ENCODE measurements at regions not wholly inside any gene's neighbourhood (a gene's known extent, or its start where the extent isn't known, plus 50 kb on each side); places are given as distances from the start of the nearest gene placed in this dataset.

GRCh38 chr2:19812166-19812565, 89.6 kb downstream of the TTC32 start:
- in situ Hi-C loops (cut with MboI; ENCODE audit: low sequenced_read_pairs, unreplicated experiment): no loop called here
- DNase-seq (ENCODE audit: low spot score): no peak
- TF ChIP-seq, protein P1, sequence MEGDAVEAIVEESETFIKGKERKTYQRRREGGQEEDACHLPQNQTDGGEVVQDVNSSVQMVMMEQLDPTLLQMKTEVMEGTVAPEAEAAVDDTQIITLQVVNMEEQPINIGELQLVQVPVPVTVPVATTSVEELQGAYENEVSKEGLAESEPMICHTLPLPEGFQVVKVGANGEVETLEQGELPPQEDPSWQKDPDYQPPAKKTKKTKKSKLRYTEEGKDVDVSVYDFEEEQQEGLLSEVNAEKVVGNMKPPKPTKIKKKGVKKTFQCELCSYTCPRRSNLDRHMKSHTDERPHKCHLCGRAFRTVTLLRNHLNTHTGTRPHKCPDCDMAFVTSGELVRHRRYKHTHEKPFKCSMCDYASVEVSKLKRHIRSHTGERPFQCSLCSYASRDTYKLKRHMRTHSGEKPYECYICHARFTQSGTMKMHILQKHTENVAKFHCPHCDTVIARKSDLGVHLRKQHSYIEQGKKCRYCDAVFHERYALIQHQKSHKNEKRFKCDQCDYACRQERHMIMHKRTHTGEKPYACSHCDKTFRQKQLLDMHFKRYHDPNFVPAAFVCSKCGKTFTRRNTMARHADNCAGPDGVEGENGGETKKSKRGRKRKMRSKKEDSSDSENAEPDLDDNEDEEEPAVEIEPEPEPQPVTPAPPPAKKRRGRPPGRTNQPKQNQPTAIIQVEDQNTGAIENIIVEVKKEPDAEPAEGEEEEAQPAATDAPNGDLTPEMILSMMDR (IDR thresholded peaks at IDR 0.05; ENCODE audit: borderline replicate concordance, control extremely low read depth, extremely low read depth, insufficient read depth, missing control alignments): no peak

GRCh38 chr2:19811186-19811585, 90.6 kb downstream of the TTC32 start:
- no peak for DNase-seq (ENCODE audit: low spot score)
- in situ Hi-C loops (cut with MboI; ENCODE audit: low sequenced_read_pairs, unreplicated experiment): no loop called here
- TF ChIP-seq, protein P1 (IDR thresholded peaks at IDR 0.05; ENCODE audit: borderline replicate concordance, control extremely low read depth, extremely low read depth, insufficient read depth, missing control alignments): no peak

DNA sequence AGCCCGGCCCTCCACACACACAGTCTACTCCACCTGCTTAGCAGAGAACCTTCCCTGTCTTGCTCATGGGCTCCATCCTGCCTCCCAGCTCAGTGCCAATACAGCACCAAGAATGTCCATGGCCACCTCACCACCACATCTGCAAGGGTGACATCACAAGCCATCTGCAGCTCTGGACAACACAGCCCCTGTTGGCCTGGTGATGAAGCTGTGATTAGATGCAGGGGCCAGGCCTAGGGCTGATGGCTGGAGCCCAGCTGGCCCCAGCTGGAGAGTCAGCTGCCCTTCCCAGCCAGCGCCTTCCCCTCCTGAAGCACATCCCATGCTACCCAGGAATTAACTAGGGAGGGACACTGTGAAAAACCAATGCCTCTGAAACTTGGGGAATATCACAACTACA, 91.1 kb downstream of the TTC32 start:
- DNase-seq (ENCODE audit: low spot score): peak; percentile 7
- in situ Hi-C loops (cut with MboI; ENCODE audit: low sequenced_read_pairs, unreplicated experiment): no loop called here
- TF ChIP-seq, protein P1 (IDR thresholded peaks at IDR 0.05; ENCODE audit: borderline replicate concordance, control extremely low read depth, extremely low read depth, insufficient read depth, missing control alignments): no peak

GRCh38 chr2:19810148-19810547, 91.6 kb downstream of the TTC32 start:
- TF ChIP-seq, protein P1 (IDR thresholded peaks at IDR 0.05; ENCODE audit: borderline replicate concordance, control extremely low read depth, extremely low read depth, insufficient read depth, missing control alignments): no peak
- in situ Hi-C loops (cut with MboI; ENCODE audit: low sequenced_read_pairs, unreplicated experiment): no loop called here
- DNase-seq (ENCODE audit: low spot score): peak; percentile 17

GRCh38 chr2:19809206-19809605, 92.6 kb downstream of the TTC32 start:
- in situ Hi-C loops (cut with MboI; ENCODE audit: low sequenced_read_pairs, unreplicated experiment): no loop called here
- TF ChIP-seq, protein P1 (IDR thresholded peaks at IDR 0.05; ENCODE audit: borderline replicate concordance, control extremely low read depth, extremely low read depth, insufficient read depth, missing control alignments): no peak
- no peak for DNase-seq (ENCODE audit: low spot score)

GRCh38 chr2:19807866-19808265, 93.9 kb downstream of the TTC32 start:
- TF ChIP-seq, protein P1 (IDR thresholded peaks at IDR 0.05; ENCODE audit: borderline replicate concordance, control extremely low read depth, extremely low read depth, insufficient read depth, missing control alignments): no peak
- DNase-seq (ENCODE audit: low spot score): no peak
- in situ Hi-C loops (cut with MboI; ENCODE audit: low sequenced_read_pairs, unreplicated experiment): no loop called here

GRCh38 chr2:19807346-19807745, 94.4 kb downstream of the TTC32 start:
- no peak for DNase-seq (ENCODE audit: low spot score)
- TF ChIP-seq, protein P1 (IDR thresholded peaks at IDR 0.05; ENCODE audit: borderline replicate concordance, control extremely low read depth, extremely low read depth, insufficient read depth, missing control alignments): no peak
- in situ Hi-C loops (cut with MboI; ENCODE audit: low sequenced_read_pairs, unreplicated experiment): no loop called here
